ENCODE measurements at regions not wholly inside any gene's neighbourhood (a gene's known extent, or its start where the extent isn't known, plus 50 kb on each side); places are given as distances from the start of the nearest gene placed in this dataset.

- no peak for TF ChIP-seq POLR2A (IDR thresholded peaks at IDR 0.05)
- no peak for TF ChIP-seq CTCF (IDR thresholded peaks at IDR 0.05)
- TF ChIP-seq EP300 (IDR thresholded peaks at IDR 0.05) = no peak
Observed at GRCh38 chr6:6911391-6911790, 196.4 kb upstream of the RREB1 start.

Measured in stomach (tissue), 4 donors.